Activated T-cell treated with anti-CD3 and anti-CD28 coated beads, Interleukin-2, amount 50 U/mL, for 4 hours (primary cell): ENCODE measurements at regions not wholly inside any gene's neighbourhood (a gene's known extent, or its start where the extent isn't known, plus 50 kb on each side); places are given as distances from the start of the nearest gene placed in this dataset.

ENCODE experiments used
- ATAC-seq, 2 donors: fragments of 200-7000 bp; cut with Tn5 transposase; one replicate each; pipeline ENCODE4 v1.10.0; 2021
- DNase-seq: peaks from one replicate; pipeline ENCODE4 v3.0.0-alpha.2; 2020
- H3K27me3 Mint-ChIP-seq: one replicate; pipeline ENCODE4 v1.8.0; 2021; ENCODE audit warnings: low read depth, mixed read lengths
- H3K36me3 Mint-ChIP-seq: one replicate; pipeline ENCODE4 v1.8.0; 2022; ENCODE audit warnings: mixed read lengths; ENCODE audit not compliant: insufficient read depth
- H3K4me1 Mint-ChIP-seq: one replicate; pipeline ENCODE4 v1.8.0; 2021; ENCODE audit warnings: low read depth, mixed read lengths
- H3K4me3 Mint-ChIP-seq: one replicate; pipeline ENCODE4 v1.8.0; 2021; ENCODE audit warnings: mild to moderate bottlenecking, moderate library complexity, mixed read lengths
- H3K9me3 Mint-ChIP-seq: one replicate; pipeline ENCODE4 v1.8.0; 2021; ENCODE audit warnings: mixed read lengths

- peaks cover 22% of the 10 kb centered on the region for H3K9me3 Mint-ChIP-seq
- no peak for DNase-seq
- ATAC-seq: no peak
- no peaks in the 10 kb centered on the region for H3K36me3 Mint-ChIP-seq
- H3K27me3 Mint-ChIP-seq: no peaks in the 10 kb centered on the region
- H3K4me1 Mint-ChIP-seq: no peaks in the 10 kb centered on the region
- H3K4me3 Mint-ChIP-seq: no peak overlapping the region
These were observed 1176.0 kb upstream of the AUTS2 start for GRCh38 chr7:68422281-68422680.

- Mint-ChIP-seq H3K27me3 (no peaks in the 10 kb centered on the region), H3K36me3 (no peaks in the 10 kb centered on the region), H3K4me1 (no peaks in the 10 kb centered on the region), H3K4me3 (no peak overlapping the region), H3K9me3 (peaks cover 19% of the 10 kb centered on the region)
- DNase-seq (no peak), ATAC-seq (no peak)
These were observed 1174.9 kb upstream of the AUTS2 start for GRCh38 chr7:68423356-68423755.

- Mint-ChIP-seq H3K27me3 (no peaks in the 10 kb centered on the region), H3K4me1 (no peaks in the 10 kb centered on the region), H3K4me3 (no peak overlapping the region), H3K36me3 (no peaks in the 10 kb centered on the region), H3K9me3 (peaks cover 19% of the 10 kb centered on the region)
- DNase-seq: no peak
- ATAC-seq: no peak
These were observed 1173.5 kb upstream of the AUTS2 start for GRCh38 chr7:68424658-68425297.

DNA sequence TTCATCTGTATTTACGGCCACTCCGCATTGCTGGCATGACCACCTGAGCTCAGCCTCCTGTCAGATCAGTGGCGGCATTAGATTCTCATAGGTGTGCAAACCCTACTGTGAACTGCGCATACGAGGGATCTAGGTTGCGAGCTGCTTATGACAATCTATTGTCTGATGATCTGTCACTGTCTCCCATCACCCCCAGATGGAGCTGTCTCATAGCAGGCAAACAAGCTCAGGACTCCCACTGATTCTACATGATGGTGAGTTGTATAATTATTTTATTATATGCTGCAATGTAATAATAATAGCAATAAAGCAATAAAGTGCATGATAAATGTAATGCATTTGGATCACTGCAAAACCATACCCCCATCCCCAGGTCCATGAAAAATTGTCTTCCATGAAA lies 1172.9 kb upstream of the AUTS2 start:
- ATAC-seq: no peak
- Mint-ChIP-seq H3K36me3 (no peaks in the 10 kb centered on the region), H3K27me3 (no peaks in the 10 kb centered on the region)

DNA sequence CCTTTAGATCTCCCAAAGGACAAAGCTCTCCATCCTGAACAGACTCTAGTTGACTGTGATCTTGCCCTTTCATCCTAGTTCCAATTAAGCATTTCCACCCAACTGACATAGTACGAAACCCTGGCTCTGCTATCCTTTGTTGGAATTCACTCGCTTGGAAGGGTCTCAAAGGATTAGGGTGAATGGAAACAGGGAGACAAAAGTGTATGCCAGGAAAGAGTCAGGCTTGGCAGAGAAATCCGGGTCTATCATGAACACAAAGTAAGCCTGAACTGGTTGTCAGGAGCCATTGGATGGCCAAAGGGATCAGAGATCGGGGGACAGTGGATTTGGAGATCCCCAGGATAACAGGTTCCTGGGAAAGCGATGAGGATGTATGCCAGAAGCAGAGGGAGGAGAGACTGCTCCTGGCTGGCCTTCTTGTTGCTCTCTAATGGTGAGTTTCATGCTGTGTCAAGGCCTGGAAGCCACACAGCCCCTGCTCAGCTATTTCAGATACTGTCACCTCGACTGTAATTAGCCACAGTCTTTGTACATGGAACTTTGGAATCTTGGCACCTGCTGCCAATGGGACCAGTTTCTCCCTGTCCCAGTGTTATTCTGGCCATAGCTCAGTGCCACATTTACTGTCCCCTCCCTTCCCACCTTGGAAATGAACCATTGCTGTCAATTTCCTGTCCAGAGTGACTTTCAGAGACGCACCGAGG lies 1168.7 kb upstream of the AUTS2 start:
- no peaks in the 10 kb centered on the region for H3K36me3 Mint-ChIP-seq
- no peaks in the 10 kb centered on the region for H3K27me3 Mint-ChIP-seq
- ATAC-seq: no peak
- DNase-seq: no peak
- no peak overlapping the region for H3K4me3 Mint-ChIP-seq
- H3K9me3 Mint-ChIP-seq: peaks cover 14% of the 10 kb centered on the region
- no peaks in the 10 kb centered on the region for H3K4me1 Mint-ChIP-seq

More for the DNA sequence above, 1172.9 kb upstream of the AUTS2 start:
- peaks cover 13% of the 10 kb centered on the region for H3K9me3 Mint-ChIP-seq
- no peaks in the 10 kb centered on the region for H3K4me1 Mint-ChIP-seq
- DNase-seq: no peak
- no peak overlapping the region for H3K4me3 Mint-ChIP-seq

- H3K9me3 Mint-ChIP-seq: peaks cover 19% of the 10 kb centered on the region
- H3K4me3 Mint-ChIP-seq: no peak overlapping the region
- ATAC-seq (no peak), DNase-seq (no peak)
- H3K27me3 Mint-ChIP-seq: no peaks in the 10 kb centered on the region
- H3K4me1 Mint-ChIP-seq: no peaks in the 10 kb centered on the region
- no peaks in the 10 kb centered on the region for H3K36me3 Mint-ChIP-seq
These were observed 1165.7 kb upstream of the AUTS2 start for GRCh38 chr7:68432585-68432984.

DNA sequence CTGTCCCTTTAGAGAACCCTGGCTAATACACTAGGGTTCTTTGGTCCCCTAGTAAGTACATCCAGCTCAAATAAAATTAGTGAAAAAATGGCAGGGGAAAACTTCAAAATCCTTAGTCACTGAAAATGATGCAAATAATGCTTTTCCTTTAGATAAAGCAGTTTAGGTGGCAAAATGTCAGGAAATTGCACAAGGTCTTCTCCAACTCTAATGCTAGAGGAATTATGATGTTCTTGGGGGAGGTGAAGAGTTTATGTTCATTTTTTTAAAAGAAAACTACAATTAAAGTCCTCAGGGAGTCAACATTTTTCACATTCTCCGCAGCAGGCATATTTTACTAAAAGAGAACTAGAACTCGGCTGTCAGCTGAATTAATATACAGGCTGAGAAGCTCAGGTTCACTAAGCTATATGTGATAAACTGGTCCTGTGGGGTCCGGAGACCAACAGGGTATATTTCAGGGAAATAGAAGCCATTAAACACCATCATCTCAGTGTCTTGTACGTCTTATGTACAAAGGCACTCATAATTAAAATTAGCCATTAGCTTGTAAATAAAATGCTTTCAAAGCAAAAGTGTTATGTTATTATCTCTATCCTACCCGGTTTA lies 1164.7 kb upstream of the AUTS2 start:
- no peak for DNase-seq
- ATAC-seq: no peak
- Mint-ChIP-seq H3K36me3 (no peaks in the 10 kb centered on the region), H3K4me3 (no peak overlapping the region), H3K27me3 (no peaks in the 10 kb centered on the region), H3K9me3 (peaks cover 22% of the 10 kb centered on the region), H3K4me1 (no peaks in the 10 kb centered on the region)

GRCh38 chr7:68434857-68435256 lies 1163.4 kb upstream of the AUTS2 start:
- Mint-ChIP-seq H3K27me3 (no peaks in the 10 kb centered on the region), H3K4me3 (no peak overlapping the region), H3K36me3 (no peaks in the 10 kb centered on the region), H3K9me3 (peaks cover 27% of the 10 kb centered on the region), H3K4me1 (no peaks in the 10 kb centered on the region)
- DNase-seq (no peak), ATAC-seq (no peak)

DNA sequence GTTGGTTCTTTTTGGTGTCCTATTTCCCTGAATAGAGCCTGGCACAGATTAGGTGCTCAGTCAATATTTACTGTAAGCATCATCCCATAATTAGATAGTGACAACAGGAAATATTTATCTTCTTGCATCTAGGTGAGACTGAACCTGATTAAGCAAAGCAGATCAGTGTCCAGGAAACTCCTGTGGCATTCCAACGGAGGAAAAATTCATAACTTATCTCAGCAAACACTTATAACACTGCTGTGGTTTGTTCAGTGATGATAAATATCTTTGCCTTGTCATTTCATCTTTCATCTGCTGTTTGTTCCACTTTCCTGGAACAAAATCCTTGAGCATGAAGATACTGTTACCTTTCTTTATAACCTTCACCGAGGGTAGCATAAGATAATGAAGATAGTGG lies 1160.3 kb upstream of the AUTS2 start:
- no peaks in the 10 kb centered on the region for H3K4me1 Mint-ChIP-seq
- H3K27me3 Mint-ChIP-seq: no peaks in the 10 kb centered on the region
- ATAC-seq: no peak
- H3K4me3 Mint-ChIP-seq: no peak overlapping the region
- peaks cover 38% of the 10 kb centered on the region for H3K9me3 Mint-ChIP-seq
- H3K36me3 Mint-ChIP-seq: no peaks in the 10 kb centered on the region
- DNase-seq: no peak

- H3K4me1 Mint-ChIP-seq: no peaks in the 10 kb centered on the region
- ATAC-seq: no peak
These were observed 1159.5 kb upstream of the AUTS2 start for GRCh38 chr7:68438811-68439210.

GRCh38 chr7:68439897-68440296 lies 1158.4 kb upstream of the AUTS2 start:
- H3K27me3 Mint-ChIP-seq: no peaks in the 10 kb centered on the region
- peaks cover 41% of the 10 kb centered on the region for H3K9me3 Mint-ChIP-seq
- no peaks in the 10 kb centered on the region for H3K4me1 Mint-ChIP-seq
- ATAC-seq (no peak), DNase-seq (no peak)
- H3K4me3 Mint-ChIP-seq: no peak overlapping the region
- H3K36me3 Mint-ChIP-seq: no peaks in the 10 kb centered on the region

More at GRCh38 chr7:68438811-68439210, 1159.5 kb upstream of the AUTS2 start:
- peaks cover 40% of the 10 kb centered on the region for H3K9me3 Mint-ChIP-seq
- no peaks in the 10 kb centered on the region for H3K27me3 Mint-ChIP-seq
- no peak for DNase-seq
- H3K4me3 Mint-ChIP-seq: no peak overlapping the region
- H3K36me3 Mint-ChIP-seq: no peaks in the 10 kb centered on the region

DNA sequence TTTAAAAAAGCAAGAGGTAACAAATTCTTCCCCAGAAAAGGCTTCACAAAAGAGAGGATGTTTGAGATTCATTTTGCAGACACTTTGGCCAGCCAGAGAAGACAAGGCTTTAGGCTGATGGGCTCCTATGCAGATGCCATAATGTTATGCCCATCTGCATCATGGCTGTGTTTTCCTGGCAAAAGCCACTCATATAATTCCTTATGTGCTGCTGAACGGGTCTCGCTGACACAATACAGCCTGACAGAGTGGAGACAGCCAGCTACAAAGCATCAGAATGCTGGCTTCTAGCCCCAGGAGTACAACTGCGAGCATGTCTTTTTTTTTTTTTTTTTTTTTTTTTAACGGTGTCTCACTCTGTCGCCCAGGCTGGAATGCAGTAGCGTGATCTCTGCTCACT lies 1157.4 kb upstream of the AUTS2 start:
- H3K4me1 Mint-ChIP-seq: no peaks in the 10 kb centered on the region
- DNase-seq (no peak), ATAC-seq (no peak)
- H3K4me3 Mint-ChIP-seq: no peak overlapping the region
- H3K9me3 Mint-ChIP-seq: peaks cover 46% of the 10 kb centered on the region
- H3K36me3 Mint-ChIP-seq: no peaks in the 10 kb centered on the region
- H3K27me3 Mint-ChIP-seq: no peaks in the 10 kb centered on the region

GRCh38 chr7:68441645-68442044 lies 1156.6 kb upstream of the AUTS2 start:
- Mint-ChIP-seq H3K4me1 (no peaks in the 10 kb centered on the region), H3K9me3 (peaks cover 46% of the 10 kb centered on the region), H3K4me3 (no peak overlapping the region), H3K27me3 (no peaks in the 10 kb centered on the region), H3K36me3 (no peaks in the 10 kb centered on the region)
- ATAC-seq (no peak), DNase-seq (no peak)

DNA sequence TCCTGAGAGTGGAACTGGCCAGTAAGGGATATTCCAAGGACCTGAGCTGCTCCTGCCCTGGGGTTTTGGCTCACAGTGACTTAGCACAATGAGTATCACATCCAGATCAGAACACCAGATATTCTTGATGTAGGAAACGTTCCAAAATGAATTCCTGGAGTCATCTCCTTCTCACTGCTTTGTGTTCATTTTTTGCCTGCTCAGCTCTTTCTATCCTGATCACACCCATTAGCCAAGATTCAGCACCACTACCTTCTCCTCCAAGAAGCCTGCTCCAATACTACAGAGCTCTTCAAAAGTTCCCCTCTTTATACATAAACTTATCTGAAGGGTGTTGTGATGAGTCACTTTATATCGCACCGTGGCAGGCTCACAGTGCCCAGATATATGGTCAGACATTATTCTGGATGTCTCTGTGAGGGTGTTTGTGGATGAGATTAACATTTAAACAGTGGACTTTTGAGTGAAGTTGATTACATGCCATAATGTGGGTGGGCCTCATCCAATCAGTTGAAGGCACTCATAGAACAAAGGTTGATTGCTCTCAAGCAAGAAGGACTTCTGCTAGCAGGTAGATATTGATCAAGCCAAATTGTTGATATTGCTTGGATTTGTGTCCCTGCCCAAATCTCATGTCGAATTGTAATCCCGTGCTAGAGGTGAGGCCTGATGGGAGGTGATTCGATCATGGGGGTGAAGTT lies 1155.2 kb upstream of the AUTS2 start:
- no peaks in the 10 kb centered on the region for H3K27me3 Mint-ChIP-seq
- no peaks in the 10 kb centered on the region for H3K36me3 Mint-ChIP-seq
- no peak overlapping the region for H3K4me3 Mint-ChIP-seq
- DNase-seq: no peak
- ATAC-seq: no peak
- no peaks in the 10 kb centered on the region for H3K4me1 Mint-ChIP-seq
- peaks cover 32% of the 10 kb centered on the region for H3K9me3 Mint-ChIP-seq
